ENCODE measurements at regions not wholly inside any gene's neighbourhood (a gene's known extent, or its start where the extent isn't known, plus 50 kb on each side); places are given as distances from the start of the nearest gene placed in this dataset.

DNA sequence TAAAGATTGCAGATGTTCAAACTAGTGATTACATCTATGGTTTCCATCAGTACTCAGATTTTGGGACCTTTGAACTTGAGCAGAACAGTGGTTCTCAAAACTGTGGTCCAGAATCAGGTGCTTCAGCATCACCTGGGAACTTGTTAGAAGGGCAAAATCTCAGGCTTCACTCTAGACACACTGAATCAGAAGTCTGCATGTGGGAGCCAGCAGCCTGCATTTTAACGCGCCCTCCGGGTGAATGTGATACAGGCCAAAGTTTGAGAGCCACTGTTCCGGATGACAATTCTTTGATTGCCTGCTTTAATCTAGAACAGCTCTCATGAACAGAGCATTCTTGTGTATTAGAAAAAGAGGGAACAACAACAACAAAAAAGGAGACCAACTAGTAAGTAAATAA, 261.7 kb downstream of the GPD2 start:
- intact Hi-C loops (cut with DNase I): no loop called here
- H3K36me3 ChIP-seq: no peaks in the 10 kb centered on the region
- no peaks in the 10 kb centered on the region for H3K27me3 ChIP-seq
- H3K9me3 ChIP-seq: no peaks in the 10 kb centered on the region
- no peak for ATAC-seq
- TF ChIP-seq, protein P1, sequence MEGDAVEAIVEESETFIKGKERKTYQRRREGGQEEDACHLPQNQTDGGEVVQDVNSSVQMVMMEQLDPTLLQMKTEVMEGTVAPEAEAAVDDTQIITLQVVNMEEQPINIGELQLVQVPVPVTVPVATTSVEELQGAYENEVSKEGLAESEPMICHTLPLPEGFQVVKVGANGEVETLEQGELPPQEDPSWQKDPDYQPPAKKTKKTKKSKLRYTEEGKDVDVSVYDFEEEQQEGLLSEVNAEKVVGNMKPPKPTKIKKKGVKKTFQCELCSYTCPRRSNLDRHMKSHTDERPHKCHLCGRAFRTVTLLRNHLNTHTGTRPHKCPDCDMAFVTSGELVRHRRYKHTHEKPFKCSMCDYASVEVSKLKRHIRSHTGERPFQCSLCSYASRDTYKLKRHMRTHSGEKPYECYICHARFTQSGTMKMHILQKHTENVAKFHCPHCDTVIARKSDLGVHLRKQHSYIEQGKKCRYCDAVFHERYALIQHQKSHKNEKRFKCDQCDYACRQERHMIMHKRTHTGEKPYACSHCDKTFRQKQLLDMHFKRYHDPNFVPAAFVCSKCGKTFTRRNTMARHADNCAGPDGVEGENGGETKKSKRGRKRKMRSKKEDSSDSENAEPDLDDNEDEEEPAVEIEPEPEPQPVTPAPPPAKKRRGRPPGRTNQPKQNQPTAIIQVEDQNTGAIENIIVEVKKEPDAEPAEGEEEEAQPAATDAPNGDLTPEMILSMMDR (IDR thresholded peaks at IDR 0.05): no peak
- no peak overlapping the region for H3K4me3 ChIP-seq
- no peak for DNase-seq
- no peak overlapping the region for H3K27ac ChIP-seq
- peaks cover 2% of the 10 kb centered on the region for H3K4me1 ChIP-seq

DNA sequence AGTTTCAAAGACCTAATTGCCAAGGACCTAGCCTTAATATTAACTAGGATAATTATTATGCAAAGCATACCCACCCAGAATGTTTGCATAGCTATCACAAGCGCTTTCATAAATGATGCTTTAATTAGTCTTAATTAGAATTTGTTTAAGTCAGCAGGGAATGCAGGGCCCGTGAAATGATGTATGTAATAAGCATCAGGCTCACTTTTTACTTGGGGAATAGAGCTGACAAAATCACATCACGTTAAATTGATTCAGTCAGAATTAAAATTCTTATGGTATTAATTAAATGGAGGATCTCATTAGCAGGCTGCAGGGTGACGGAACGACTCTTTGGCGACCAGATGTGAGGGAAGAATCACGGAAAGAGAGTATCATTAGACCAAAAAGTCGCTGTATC, 264.5 kb downstream of the GPD2 start:
- Histone ChIP-seq H3K27me3 (no peaks in the 10 kb centered on the region), H3K36me3 (no peaks in the 10 kb centered on the region), H3K9me3 (no peaks in the 10 kb centered on the region), H3K27ac (no peak overlapping the region), H3K4me3 (no peak overlapping the region), H3K4me1 (peaks cover 6% of the 10 kb centered on the region)
- TF ChIP-seq, protein P1 (IDR thresholded peaks at IDR 0.05): no peak
- intact Hi-C loops (cut with DNase I): no loop called here
- ATAC-seq (no peak), DNase-seq (no peak)

DNA sequence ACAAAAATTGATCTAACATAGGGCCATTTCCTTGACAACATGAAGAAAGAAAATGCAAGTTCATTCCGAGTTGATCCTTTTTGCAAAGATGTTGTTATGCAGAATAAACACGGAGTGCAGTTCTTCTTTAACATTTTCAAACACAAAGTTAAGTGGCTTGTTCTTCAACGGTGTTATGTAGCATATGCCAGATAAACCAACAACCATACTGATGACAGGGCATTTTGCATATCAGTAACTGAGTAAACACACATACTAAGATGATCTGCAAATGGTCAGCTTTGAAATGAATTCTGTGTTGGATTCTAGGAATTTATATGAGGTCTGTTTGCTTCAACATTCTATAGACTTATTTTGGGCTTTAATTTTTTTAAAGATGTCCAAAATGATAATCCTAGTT, 266.4 kb downstream of the GPD2 start:
- Histone ChIP-seq H3K27ac (no peak overlapping the region), H3K27me3 (no peaks in the 10 kb centered on the region), H3K4me1 (peaks cover 6% of the 10 kb centered on the region), H3K9me3 (no peaks in the 10 kb centered on the region), H3K36me3 (no peaks in the 10 kb centered on the region), H3K4me3 (no peak overlapping the region)
- DNase-seq (no peak), ATAC-seq (no peak)
- TF ChIP-seq, protein P1 (IDR thresholded peaks at IDR 0.05): no peak
- intact Hi-C loops (cut with DNase I): no loop called here

DNA sequence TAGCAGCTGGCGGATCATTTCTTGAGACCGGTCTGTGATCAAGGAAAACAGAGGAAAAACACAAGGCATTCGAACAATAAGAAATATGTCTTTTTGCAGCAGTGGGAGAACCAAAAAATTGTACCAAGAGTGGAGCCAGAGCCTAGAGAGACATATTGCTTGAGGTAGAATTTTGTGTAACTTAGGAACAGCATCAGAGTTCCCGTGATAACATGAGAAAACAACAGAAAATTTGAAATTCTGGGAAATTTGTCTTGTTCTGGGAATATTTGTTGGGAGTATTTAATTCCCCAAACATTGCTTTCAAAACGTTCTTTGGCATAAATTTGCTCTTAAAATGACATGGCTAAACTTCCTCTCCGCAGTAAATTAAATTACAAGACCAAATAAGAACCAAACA, 267.5 kb downstream of the GPD2 start:
- no peaks in the 10 kb centered on the region for H3K9me3 ChIP-seq
- H3K27me3 ChIP-seq: no peaks in the 10 kb centered on the region
- H3K4me1 ChIP-seq: peaks cover 6% of the 10 kb centered on the region
- H3K36me3 ChIP-seq: no peaks in the 10 kb centered on the region
- ATAC-seq (no peak), DNase-seq (no peak)
- no peak overlapping the region for H3K4me3 ChIP-seq
- intact Hi-C loops (cut with DNase I): no loop called here
- TF ChIP-seq, protein P1 (IDR thresholded peaks at IDR 0.05): no peak
- peak overlapping the region; percentile 20 for H3K27ac ChIP-seq

DNA sequence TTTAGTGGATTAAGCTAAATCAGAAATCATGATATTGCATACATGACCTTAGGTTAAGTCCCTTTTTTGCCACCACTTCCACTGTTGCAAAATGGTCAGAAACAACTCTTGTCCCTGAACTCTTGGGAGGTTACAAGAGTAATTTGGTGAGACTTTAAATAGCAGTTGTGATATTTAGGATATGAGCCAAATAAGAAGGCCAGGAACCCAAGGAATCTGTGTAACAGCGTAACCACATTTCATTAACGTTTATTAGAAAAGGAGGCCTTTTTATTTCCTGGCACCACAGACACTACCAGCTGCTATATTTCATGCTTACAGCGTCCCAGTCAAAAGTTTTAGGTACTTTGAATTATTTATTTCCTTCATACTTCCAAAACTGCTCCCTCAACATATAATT, 268.0 kb downstream of the GPD2 start:
- H3K27ac ChIP-seq: no peak overlapping the region
- H3K27me3 ChIP-seq: no peaks in the 10 kb centered on the region
- TF ChIP-seq, protein P1 (IDR thresholded peaks at IDR 0.05): no peak
- intact Hi-C loops (cut with DNase I): no loop called here
- no peak overlapping the region for H3K4me3 ChIP-seq
- no peaks in the 10 kb centered on the region for H3K9me3 ChIP-seq
- DNase-seq (no peak), ATAC-seq (peak; percentile 12)
- no peaks in the 10 kb centered on the region for H3K36me3 ChIP-seq
- H3K4me1 ChIP-seq: peaks cover 6% of the 10 kb centered on the region

DNA sequence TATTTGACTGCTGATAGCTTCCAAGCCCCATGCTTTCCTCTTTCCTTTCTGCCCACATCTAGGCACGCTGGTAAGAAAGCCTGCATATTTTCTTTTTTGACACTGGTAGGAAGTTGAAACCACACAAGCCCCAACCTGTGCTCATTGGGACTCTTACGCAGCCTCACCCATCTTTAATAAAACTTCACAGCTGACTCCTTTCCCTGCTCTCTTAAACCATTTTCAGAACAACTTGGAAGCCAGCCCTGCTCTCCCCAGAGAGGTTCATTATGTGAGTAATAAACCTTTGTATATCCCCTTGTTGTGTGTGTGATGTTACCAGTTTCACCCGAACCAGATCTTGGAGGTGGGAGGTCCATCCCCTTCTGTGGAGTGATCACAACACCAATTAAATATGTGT, 268.4 kb downstream of the GPD2 start:
- DNase-seq (no peak), ATAC-seq (no peak)
- H3K4me3 ChIP-seq: no peak overlapping the region
- no peaks in the 10 kb centered on the region for H3K36me3 ChIP-seq
- H3K27me3 ChIP-seq: no peaks in the 10 kb centered on the region
- TF ChIP-seq, protein P1 (IDR thresholded peaks at IDR 0.05): no peak
- no peak overlapping the region for H3K27ac ChIP-seq
- no peaks in the 10 kb centered on the region for H3K9me3 ChIP-seq
- intact Hi-C loops (cut with DNase I): no loop called here
- H3K4me1 ChIP-seq: peaks cover 6% of the 10 kb centered on the region
